A549 (cell line): ENCODE measurements at regions not wholly inside any gene's neighbourhood (a gene's known extent, or its start where the extent isn't known, plus 50 kb on each side); places are given as distances from the start of the nearest gene placed in this dataset.

ENCODE experiments used
- CBX8 ChIP-seq: fragments of 200-600 bp; sonication (generic); IDR thresholded peaks from 2 replicates; pipeline ENCODE4 v1.6.1; 2016
- CTCF ChIP-seq: fragments of >200 bp; sonication (Bioruptor Twin); formaldehyde crosslinking; IDR thresholded peaks from 3 replicates; pipeline ENCODE4 v1.5.1; 2016
- EP300 ChIP-seq, 2 experiments: fragments of >200 bp; sonication (Bioruptor Twin); formaldehyde crosslinking; IDR thresholded peaks; 2 replicates in 1 of 2; 3 replicates in 1 of 2; pipeline ENCODE4 v1.6.1; 2016 to 2017
- MAZ ChIP-seq: fragments of 150-350 bp; IDR thresholded peaks from 2 replicates; pipeline ENCODE4 v1.6.1; 2014; ENCODE audit warnings: antibody characterized with exemption, low read depth, low read length, borderline replicate concordance
- MYC ChIP-seq: IDR thresholded peaks from 2 replicates; pipeline ENCODE4 v1.6.1; 2012; ENCODE audit warnings: mild to moderate bottlenecking, inconsistent platforms, low read length, improper control_type of control experiment, borderline replicate concordance
- POLR2A ChIP-seq: IDR thresholded peaks from 2 replicates; pipeline ENCODE4 v1.6.1; 2012; ENCODE audit warnings: mild to moderate bottlenecking, low read length
- RAD21 ChIP-seq, 2 experiments: fragments of >200 bp in 1 of 2; sonication (Bioruptor Twin) in 1 of 2; formaldehyde crosslinking in 1 of 2; IDR thresholded peaks in 1 of 2; conservative IDR thresholded peaks in 1 of 2; 2 replicates in 1 of 2; 3 replicates in 1 of 2; pipeline ENCODE4 v1.6.1; 2012 to 2018; ENCODE audit warnings: inconsistent platforms in 1 of 2
- REST ChIP-seq: fragments of 200-600 bp; sonication (generic); IDR thresholded peaks from 2 replicates; pipeline ENCODE4 v1.6.1; 2016; ENCODE audit warnings: antibody characterized with exemption, mild to moderate bottlenecking, moderate library complexity
- RNF2 ChIP-seq: fragments of 200-600 bp; sonication (generic); IDR thresholded peaks from 2 replicates; pipeline ENCODE4 v1.6.1; 2016; ENCODE audit warnings: low read depth, mild to moderate bottlenecking, antibody characterized with exemption, moderate library complexity, borderline replicate concordance
- TP53 ChIP-seq: fragments of 250-450 bp; sonication (Bioruptor Pico); IDR thresholded peaks from 2 replicates; pipeline ENCODE4 v1.5.0; 2021; ENCODE audit warnings: mild to moderate bottlenecking, moderate library complexity
- TF ChIP-seq, protein P1 (sequence below): IDR thresholded peaks from 2 replicates; pipeline ENCODE4 v1.6.1; 2012
- TF ChIP-seq, protein P2 (sequence below): fragments of 450-650 bp; IDR thresholded peaks from 2 replicates; pipeline ENCODE4 v1.6.1; 2014; ENCODE audit warnings: antibody characterized with exemption
- TF ChIP-seq, protein P3 (sequence below): fragments of 250-450 bp; sonication (Bioruptor Pico); IDR thresholded peaks from 2 replicates; pipeline ENCODE4 v1.5.0; 2021; ENCODE audit warnings: mild to moderate bottlenecking, moderate library complexity, borderline replicate concordance

GRCh38 chr4:53771326-53771725, 180.0 kb upstream of the LNX1 start:
- TF ChIP-seq RNF2: no peak
- TF ChIP-seq CTCF: no peak
- TF ChIP-seq EP300 (IDR thresholded peaks at IDR 0.05): no peak
- TF ChIP-seq, protein P1, sequence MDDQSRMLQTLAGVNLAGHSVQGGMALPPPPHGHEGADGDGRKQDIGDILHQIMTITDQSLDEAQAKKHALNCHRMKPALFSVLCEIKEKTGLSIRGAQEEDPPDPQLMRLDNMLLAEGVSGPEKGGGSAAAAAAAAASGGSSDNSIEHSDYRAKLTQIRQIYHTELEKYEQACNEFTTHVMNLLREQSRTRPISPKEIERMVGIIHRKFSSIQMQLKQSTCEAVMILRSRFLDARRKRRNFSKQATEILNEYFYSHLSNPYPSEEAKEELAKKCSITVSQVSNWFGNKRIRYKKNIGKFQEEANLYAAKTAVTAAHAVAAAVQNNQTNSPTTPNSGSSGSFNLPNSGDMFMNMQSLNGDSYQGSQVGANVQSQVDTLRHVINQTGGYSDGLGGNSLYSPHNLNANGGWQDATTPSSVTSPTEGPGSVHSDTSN: no peak
- no peak for TF ChIP-seq MYC
- TF ChIP-seq, protein P2, sequence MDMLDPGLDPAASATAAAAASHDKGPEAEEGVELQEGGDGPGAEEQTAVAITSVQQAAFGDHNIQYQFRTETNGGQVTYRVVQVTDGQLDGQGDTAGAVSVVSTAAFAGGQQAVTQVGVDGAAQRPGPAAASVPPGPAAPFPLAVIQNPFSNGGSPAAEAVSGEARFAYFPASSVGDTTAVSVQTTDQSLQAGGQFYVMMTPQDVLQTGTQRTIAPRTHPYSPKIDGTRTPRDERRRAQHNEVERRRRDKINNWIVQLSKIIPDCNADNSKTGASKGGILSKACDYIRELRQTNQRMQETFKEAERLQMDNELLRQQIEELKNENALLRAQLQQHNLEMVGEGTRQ: no peak
- TF ChIP-seq POLR2A: no peak
- TF ChIP-seq REST: no peak
- TF ChIP-seq TP53 (CRISPR knock-in tag): no peak
- TF ChIP-seq, protein P3, sequence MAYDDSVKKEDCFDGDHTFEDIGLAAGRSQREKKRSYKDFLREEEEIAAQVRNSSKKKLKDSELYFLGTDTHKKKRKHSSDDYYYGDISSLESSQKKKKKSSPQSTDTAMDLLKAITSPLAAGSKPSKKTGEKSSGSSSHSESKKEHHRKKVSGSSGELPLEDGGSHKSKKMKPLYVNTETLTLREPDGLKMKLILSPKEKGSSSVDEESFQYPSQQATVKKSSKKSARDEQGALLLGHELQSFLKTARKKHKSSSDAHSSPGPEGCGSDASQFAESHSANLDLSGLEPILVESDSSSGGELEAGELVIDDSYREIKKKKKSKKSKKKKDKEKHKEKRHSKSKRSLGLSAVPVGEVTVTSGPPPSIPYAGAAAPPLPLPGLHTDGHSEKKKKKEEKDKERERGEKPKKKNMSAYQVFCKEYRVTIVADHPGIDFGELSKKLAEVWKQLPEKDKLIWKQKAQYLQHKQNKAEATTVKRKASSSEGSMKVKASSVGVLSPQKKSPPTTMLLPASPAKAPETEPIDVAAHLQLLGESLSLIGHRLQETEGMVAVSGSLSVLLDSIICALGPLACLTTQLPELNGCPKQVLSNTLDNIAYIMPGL (CRISPR knock-in tag): no peak
- no peak for TF ChIP-seq RAD21 (conservative IDR thresholded peaks at IDR 0.05 in 1 of 2, IDR thresholded peaks at IDR 0.05 in 1 of 2)
- no peak for TF ChIP-seq CBX8
- no peak for TF ChIP-seq MAZ
